ENCODE measurements at regions not wholly inside any gene's neighbourhood (a gene's known extent, or its start where the extent isn't known, plus 50 kb on each side); places are given as distances from the start of the nearest gene placed in this dataset.

DNA sequence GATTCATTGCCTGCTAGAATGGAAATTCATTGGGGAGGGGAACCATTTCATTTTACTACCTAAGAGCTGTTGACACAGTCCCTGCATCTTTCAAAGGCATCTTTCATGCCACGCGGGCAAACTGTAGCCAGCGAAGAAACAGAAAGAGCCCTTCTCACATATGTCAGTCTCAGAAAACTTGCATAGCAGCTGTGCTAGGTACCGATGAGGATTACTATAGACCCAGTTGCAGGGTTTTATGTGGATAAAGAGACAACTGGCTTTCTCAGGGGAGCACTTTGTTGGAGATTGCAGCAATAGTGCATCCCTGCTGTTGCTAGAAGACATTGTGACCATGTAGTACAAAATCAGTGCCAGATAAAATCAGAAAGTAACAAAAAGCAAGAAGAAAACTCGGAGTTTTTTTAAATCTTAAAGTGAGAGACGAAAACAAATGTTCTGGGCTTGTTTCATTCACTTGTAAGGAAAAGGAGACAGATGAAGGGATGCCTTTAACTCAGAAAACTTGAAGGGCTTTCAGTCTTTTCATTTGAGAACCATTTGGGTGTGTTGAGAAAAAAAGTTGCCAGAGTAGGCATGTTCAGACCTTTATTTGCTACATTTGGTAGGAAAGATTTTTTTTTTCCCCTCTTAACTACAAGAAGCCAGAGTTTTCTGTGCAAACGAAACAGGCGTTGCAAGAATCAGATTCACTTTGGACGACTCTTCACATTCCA is 804.1 kb downstream of the USP25 start:
- Histone ChIP-seq H3K9me3 (ENCODE audit: severe bottlenecking) (no peaks in the 10 kb centered on the region), H3K27me3 (ENCODE audit: insufficient read depth, low read depth, severe bottlenecking) (peaks cover 30% of the 10 kb centered on the region), H3K27ac (no peak overlapping the region), H3K4me3 (ENCODE audit: low read depth, low read length) (no peak overlapping the region), H3K36me3 (no peaks in the 10 kb centered on the region)
- no peak for DNase-seq
- TF ChIP-seq, protein P1, sequence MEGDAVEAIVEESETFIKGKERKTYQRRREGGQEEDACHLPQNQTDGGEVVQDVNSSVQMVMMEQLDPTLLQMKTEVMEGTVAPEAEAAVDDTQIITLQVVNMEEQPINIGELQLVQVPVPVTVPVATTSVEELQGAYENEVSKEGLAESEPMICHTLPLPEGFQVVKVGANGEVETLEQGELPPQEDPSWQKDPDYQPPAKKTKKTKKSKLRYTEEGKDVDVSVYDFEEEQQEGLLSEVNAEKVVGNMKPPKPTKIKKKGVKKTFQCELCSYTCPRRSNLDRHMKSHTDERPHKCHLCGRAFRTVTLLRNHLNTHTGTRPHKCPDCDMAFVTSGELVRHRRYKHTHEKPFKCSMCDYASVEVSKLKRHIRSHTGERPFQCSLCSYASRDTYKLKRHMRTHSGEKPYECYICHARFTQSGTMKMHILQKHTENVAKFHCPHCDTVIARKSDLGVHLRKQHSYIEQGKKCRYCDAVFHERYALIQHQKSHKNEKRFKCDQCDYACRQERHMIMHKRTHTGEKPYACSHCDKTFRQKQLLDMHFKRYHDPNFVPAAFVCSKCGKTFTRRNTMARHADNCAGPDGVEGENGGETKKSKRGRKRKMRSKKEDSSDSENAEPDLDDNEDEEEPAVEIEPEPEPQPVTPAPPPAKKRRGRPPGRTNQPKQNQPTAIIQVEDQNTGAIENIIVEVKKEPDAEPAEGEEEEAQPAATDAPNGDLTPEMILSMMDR (IDR thresholded peaks at IDR 0.05; ENCODE audit: low read depth, low read length) = no peak

DNA sequence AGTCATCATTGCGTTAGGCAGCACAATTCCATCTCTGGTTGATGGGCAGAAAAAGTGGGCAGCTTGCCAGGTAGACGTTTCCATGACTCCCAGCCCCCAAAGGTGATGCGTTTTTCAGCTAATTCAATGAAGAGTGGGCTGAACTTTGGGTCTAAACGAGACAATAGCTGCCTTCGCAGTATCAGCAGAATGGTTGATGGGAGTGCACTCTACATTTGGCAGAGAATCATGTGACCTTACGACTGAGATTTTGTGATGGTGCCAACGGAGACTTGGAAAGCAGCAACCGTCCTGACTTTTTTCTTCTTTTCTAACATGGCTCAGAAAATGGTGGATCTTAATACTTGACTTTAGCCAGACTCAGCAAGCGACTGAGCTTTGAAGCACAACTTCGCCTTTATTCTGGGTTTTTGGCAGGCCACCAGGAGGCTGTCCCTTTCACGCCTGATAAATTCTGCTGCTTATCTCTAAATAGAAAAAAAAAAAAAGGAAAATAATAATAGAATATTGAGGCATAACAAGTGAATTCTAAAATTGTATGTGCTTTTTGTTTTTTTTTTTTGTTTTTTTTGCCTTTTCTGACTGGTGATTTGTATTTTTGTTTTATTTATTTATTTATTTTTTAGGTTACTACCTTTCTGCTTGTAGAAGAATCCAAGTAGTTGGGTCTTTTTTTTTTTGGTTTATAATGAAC is 804.8 kb downstream of the USP25 start:
- DNase-seq = no peak
- H3K9me3 ChIP-seq (ENCODE audit: severe bottlenecking) = no peaks in the 10 kb centered on the region
- TF ChIP-seq, protein P1 (IDR thresholded peaks at IDR 0.05; ENCODE audit: low read depth, low read length) = no peak
- H3K36me3 ChIP-seq = no peaks in the 10 kb centered on the region
- H3K27ac ChIP-seq = no peak overlapping the region
- peaks cover 27% of the 10 kb centered on the region for H3K27me3 ChIP-seq (ENCODE audit: insufficient read depth, low read depth, severe bottlenecking)
- no peak overlapping the region for H3K4me3 ChIP-seq (ENCODE audit: low read depth, low read length)

- TF ChIP-seq, protein P1 (IDR thresholded peaks at IDR 0.05; ENCODE audit: low read depth, low read length) = no peak
- DNase-seq = no peak
- H3K36me3 ChIP-seq = no peaks in the 10 kb centered on the region
- no peak overlapping the region for H3K27ac ChIP-seq
- H3K4me3 ChIP-seq (ENCODE audit: low read depth, low read length) = no peak overlapping the region
- H3K27me3 ChIP-seq (ENCODE audit: insufficient read depth, low read depth, severe bottlenecking) = peaks cover 27% of the 10 kb centered on the region
- H3K9me3 ChIP-seq (ENCODE audit: severe bottlenecking) = no peaks in the 10 kb centered on the region
Observed at GRCh38 chr21:16535102-16535422, 805.3 kb downstream of the USP25 start.

DNA sequence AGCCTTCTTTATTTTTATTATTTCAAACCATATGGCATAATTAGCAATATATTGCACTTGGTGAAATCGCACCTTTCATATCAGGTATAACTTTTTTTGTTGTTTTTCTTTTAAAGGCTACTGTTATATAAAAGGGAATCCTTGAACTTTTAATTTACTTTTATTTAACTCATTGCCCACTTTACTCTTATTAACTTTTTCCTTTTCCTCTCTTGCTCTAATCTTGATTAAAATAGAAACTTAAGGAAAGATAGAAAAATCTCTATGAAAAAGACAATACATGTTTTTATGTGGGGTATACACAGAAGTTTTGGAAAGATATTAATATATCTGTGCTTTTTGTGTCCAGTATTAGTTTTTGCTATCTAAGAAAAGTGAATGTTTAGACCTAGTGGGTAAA is 805.8 kb downstream of the USP25 start:
- DNase-seq = no peak
- Histone ChIP-seq H3K27me3 (ENCODE audit: insufficient read depth, low read depth, severe bottlenecking) (peaks cover 24% of the 10 kb centered on the region), H3K36me3 (no peaks in the 10 kb centered on the region), H3K27ac (no peak overlapping the region), H3K9me3 (ENCODE audit: severe bottlenecking) (no peaks in the 10 kb centered on the region), H3K4me3 (ENCODE audit: low read depth, low read length) (no peak overlapping the region)
- TF ChIP-seq, protein P1 (IDR thresholded peaks at IDR 0.05; ENCODE audit: low read depth, low read length) = no peak

DNA sequence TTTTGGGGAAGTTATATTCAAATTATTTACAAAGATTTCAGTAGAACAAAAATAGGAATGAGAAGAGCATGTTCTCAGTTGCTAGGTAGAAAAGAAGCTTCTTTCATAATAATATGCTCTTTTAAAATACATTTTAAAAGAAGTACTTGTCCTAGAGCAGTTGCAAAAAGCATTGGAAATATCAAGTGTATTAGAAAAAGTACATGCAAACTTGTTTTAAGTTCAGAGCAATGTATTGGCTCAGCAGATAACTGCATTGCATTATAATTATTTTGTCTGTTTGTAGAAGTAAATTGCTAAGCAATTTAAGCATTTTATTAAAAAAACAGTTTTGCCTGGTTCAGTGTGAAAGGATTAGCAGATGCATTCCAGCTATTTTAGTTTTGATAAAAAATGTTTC is 806.4 kb downstream of the USP25 start:
- no peak overlapping the region for H3K27ac ChIP-seq
- no peaks in the 10 kb centered on the region for H3K36me3 ChIP-seq
- no peak for DNase-seq
- peaks cover 22% of the 10 kb centered on the region for H3K27me3 ChIP-seq (ENCODE audit: insufficient read depth, low read depth, severe bottlenecking)
- no peak overlapping the region for H3K4me3 ChIP-seq (ENCODE audit: low read depth, low read length)
- no peaks in the 10 kb centered on the region for H3K9me3 ChIP-seq (ENCODE audit: severe bottlenecking)
- TF ChIP-seq, protein P1 (IDR thresholded peaks at IDR 0.05; ENCODE audit: low read depth, low read length) = no peak
